Glomerular visceral epithelial cell (primary cell): ENCODE measurements at regions not wholly inside any gene's neighbourhood (a gene's known extent, or its start where the extent isn't known, plus 50 kb on each side); places are given as distances from the start of the nearest gene placed in this dataset.
"Not testable (repeated sequence)": the region's sequence is repeated elsewhere in the genome, so short reads cannot be mapped to it uniquely, and the experiment has no call there.

Source experiments
- DNase-seq: peaks from one replicate; pipeline ENCODE4 v3.0.0-alpha.2; 2016; ENCODE audit errors: extremely low spot score

DNA sequence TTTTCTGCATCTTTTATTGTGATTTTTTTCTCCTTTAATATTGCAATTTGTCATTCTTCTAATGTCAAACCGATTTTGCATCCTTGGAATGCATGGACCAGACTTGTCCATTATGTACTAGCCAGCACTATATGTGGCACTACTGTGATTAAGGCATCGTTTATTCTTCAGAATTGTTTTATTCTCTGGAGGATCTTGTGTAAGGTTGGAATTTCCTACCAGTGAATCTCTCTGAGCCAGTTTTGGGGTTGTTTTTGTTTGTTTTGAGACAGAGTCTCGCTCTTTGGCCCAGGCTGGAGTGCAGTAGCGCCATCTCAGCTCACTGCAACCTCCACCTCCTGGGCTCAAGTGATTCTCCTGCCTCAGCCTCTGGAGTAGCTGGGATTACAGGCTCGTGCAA, 58.5 kb downstream of the IGLL5 start:
- DNase-seq = no peak

DNA sequence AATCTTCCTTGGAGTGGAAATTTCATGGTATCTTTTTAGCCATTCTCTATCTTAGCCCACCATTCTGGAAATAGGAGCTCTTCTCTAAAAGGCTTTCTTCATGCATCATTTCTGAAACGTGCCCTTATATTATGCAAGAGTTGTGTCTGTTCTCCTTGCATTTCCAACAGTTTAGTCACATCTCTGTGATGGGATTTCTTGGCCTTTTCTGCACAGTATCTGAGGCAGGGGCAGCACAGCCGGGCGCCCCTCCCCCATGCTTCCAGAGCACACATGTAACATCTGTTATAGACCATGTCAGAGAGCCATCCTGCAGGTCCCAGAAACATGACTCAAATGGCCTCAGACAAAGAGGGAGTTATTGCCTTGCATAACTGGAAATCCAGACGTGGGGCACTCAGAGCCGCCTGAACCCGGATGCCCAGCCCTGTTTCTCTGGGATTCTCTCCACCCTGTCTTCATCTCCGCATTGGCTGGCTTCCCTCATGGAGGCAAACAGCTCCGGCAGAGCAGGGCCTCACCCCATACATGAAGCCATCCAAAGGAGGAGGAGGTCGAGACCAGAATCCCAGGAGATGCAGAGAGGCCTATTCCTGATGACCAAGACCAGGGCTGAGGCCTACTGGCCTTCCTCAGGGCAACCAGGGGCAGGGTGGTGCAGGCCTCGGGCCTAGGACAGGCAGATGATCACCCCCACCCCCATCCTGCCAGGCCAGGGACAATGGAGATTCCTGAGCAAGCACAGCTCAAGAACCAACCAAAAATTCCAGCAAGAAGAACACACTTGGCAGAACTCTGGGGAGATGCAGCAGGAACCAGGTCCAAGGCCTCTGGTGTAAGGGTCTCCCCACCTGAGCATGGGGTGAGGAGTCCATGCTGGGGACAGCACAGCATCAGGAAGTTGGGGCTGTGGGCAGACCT, 61.3 kb downstream of the IGLL5 start:
- DNase-seq = no peak

DNA sequence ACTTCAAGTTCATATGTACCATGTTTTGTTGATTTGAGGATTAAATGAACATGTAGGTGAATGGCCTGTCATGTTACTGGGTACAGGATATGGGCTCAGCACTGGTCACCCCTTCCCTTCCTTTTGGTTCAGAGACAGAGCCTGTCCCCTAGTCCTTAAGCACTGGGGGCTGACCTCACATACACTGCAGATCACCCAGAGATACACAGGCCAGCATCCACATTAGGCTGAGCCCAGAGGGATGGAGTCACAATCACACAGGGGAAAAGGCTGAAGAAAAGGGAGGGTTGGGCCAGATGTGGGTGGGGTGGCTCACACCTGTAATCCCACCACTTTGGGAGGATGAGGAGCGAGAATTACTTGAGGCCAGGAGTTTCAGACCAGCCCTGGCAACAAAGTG, 62.3 kb downstream of the IGLL5 start:
- no peak for DNase-seq

DNA sequence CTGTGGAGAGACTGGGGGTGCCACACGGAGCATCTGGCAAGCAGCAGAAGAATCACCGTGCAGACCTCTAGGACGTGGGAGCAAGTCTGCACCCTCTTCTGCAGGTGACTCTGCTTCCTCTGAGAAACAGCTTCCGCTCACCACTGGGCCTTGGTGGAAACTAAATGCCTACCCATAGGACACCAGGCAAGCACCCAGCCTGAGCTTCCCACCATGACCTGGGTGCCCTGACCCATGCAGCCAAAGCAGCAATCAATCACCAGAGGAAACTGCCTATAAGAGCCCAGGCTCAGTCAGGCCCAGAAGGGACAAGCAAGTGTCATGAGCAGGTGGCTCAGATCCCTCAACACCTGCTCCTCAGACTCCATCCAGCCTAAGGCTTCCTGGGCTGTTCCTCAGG, 63.4 kb downstream of the IGLL5 start:
- DNase-seq = no peak

DNA sequence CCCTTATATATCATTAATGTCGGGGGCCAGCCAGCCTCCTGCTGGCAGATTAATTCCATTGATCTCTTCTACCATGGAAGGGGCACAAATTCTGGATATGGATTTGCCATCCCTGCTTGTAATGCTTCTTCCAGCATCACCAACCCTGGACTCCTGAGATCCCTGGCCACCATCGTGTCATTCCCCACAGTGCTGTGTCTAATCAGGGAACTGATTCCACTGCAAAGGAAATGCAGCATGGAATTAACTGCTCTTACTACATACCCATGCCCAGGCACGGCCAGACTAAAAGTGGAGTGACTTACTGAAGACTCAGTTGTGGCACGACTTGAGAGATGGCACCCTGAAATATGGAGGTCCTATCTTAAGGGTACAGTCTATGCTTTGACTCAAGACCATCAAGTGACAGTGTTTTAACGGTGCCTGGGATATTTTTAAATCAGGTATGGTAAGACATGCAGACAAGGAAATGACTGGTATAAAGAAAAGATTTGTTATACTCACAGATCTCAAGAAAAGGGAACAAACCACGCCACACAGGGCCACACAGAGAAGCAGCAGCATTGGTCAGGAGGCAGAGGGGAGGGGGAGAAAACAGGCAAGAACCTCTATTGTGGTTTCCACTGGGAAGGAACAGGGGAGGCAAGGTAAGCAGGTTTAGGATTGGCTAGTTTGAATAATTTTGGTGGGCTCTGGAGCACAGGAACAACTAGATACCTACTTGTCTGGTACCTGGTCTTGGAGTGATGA, 65.1 kb downstream of the IGLL5 start:
- no peak for DNase-seq

DNA sequence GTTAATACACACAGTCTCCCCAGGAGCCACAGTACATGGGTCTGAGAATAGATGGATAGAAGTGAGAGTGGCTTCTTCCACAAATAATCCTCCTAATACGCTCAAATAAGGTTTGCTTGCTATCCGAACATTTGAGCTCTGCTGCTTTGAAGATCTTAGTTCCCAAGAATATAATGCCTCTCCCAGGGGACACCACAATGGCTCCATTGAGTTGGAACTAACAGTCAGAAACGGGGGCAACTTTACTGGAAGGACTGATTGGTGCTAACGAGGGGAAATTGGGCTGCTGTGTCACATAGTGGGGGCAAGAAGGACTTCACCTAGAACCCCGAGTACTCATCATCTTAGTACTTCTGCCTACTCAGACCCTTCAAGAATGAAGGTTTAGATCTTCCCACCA, 66.2 kb downstream of the IGLL5 start:
- no peak for DNase-seq

DNA sequence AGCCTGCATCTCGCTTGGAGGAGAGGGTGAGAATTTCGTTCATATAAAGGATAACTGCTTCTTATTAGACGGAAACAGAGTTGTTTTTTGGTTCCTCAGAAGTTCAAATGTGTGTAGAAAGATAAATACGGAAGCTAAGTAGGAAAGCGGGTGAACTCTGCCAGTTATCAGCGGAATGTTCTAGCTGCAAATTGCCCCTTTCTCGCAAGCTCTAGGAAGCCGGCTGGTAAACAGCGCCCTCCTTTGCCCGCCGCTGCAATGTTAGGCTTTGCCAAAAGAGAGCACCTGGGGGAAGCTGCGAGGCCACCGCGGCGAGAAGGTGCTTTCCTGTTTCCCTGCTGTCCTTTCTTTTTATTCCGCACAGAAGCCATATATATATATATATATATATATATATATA, 67.0 kb downstream of the IGLL5 start:
- DNase-seq = no peak

DNA sequence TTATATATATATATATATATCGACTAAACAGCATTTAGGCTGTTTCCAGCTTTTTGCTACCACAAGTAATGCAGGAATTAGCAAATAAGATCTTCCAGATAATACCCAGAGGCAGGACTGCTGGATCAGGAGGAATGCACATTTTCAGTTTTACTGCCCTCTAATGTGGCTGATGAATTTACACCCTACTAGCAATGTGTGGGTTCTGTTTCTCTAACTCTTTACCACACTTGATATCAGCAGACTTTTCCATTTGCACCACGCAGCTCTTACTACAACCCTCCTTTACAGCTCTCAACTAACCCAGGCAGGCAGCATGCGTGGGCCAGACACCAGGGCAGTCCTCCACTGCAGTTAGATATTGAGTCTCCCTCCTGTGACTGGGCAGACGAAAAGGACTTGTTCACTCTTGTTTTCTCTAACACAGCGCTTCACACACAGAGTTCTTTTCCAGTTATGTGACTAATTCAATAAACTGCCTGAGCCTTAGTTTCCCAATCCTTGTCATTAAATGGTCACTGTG, 67.7 kb downstream of the IGLL5 start:
- DNase-seq = no peak

DNA sequence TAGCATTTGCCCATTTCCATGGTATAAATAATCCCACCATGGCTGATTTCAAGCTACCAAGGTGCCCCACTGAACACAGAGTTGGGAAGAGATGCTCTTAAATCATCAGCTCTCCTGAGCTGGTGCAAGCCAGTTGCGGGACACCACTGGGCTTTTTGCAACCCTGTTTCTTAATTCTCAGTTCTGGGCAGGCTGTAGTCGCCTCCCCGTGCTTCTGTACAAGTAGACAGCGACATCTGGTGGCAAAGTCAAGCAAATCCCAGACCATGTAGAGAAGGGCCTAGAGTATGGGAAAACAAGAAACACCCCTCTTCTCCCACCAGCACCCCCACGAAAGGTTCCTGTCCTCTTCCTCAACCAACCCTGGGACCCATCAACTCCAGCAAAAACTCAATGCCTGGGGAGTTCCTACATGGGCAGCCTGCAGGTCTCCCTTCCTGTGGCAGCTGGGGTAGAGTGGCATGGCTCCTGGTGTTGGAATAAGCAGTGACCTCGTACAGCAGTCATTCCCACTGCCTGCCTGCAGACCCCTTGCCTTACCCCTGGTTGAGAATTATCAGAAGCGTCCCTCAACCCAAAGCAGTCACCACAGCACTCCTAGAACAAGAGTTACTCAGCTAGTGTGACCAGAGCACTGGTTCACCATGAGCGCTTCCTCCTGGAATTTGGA, 68.4 kb downstream of the IGLL5 start:
- peak; percentile 53 for DNase-seq

DNA sequence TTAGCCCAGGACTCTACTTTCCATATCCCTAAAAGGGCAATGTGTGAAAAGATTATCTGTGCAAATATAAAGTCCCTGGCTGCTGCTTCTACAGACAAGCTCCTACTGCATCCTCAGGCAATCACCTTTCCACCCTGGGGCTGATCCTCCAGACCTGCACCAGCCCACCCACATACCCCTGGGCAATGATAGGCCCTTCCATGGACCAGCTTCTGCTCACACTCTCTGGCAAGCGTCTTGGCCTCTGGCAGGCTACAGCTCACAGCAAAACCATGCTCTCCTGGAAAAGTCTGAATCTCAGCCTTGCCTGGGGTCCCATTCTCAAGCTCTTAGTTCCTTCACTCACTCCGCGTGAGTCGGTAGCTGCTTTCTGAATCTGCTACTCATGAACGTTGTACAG, 69.5 kb downstream of the IGLL5 start:
- DNase-seq = no peak

DNA sequence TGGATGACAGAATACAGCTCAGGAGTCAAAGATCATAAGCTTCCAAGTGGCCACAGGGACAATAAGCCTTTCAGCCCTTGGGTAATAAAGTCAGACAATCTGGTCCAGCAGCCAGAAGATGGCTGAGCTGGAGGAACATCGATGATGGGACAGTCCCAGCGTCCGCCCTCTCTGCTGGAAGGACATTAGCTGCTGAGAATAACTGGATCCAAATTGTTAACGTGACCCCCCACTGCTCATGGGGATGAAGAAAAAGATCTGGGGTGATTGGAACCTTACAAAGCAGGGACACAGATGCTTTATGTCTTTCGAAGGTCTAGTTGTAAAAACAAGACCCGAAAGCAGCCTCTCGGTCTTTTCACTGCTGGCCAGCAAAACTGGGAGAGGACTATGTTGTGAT, 71.0 kb downstream of the IGLL5 start:
- DNase-seq = no peak

DNA sequence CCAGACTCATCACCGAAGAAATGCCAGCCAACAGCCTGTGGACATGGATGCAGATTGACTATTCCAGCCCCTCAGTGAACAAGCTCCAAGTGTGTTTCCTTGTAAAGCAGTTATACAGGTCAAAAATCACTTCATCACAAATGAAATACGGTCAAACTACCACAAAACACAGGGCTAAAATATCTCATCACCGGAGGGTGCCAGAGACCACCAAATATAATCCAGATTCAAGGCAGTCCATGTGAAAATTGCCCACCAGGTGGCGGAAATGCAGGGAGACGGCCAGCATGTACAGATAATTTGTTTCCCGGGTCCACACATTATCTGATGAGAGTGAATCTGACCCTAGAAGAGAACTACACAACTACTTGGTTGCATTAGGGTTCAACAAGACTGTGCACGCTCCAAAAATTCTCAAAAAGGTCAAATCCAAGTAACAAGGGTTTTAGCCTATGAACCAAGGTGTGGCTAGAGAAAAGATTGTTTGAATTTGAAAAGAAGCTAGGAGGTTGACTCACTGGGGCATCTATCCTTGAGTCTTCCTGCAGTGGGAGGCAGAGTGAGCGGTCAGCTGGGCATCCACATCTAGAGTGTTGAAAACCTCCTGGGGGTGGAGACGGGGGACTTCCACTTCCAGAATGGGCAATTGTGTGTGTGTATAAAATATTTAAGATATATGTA, 71.7 kb downstream of the IGLL5 start:
- peak; percentile 67 for DNase-seq

DNA sequence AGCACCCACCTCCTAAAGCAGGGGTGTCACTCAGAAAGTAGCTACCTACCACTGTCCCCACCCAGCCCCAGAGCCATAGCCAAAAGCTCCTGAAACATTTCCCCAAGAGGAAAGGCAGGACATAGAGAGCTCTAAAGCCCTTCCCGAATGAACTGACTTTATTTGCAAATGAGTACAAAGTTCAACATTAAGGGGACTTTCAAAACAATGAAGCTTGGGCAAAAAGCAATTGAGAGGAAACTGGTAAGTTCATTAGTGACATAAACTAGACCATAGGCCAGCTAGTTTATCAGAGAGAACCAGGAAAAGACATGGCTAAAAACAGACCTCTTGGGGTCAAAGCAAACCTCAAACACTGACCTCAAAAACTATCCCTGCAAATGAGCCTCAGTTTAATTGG, 72.7 kb downstream of the IGLL5 start:
- DNase-seq = no peak

DNA sequence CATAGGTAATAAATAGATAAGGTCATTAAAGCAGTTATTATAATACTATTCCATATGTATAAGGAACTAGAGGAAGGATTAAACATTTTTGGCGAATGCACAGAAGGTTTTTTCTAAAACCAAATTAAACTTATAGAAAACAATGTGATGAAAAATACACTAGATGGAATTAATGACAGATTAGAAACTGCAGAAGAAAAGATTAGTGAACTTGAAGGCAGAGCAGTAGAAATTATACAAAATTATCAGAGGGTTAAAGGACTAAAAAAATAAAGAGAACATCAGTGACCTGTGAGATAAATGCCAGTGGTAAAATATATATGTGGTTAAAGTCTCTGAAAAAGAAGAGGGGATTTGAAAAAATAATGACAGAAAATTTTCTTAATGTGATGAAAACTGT, 74.0 kb downstream of the IGLL5 start:
- DNase-seq = no peak

DNA sequence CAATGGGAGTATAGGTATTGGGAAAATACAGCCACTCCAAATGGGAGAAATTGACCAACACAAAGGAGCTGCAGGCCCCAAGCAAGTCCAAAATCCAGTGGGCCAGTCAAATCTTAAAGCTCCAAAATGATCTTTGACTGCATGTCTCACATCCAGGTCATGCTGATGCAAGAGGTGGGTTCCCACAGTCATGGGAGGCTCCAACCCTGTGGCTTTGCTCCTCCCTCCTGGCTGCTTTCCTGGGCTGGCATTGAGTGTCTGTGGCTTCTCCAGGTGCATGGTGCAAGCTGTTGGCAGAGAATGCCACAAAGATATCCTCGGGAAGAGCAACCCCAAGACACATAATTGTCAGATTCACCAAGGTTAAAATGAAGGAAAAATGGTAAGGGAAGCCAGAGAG, 80.8 kb downstream of the IGLL5 start:
- DNase-seq = no peak

DNA sequence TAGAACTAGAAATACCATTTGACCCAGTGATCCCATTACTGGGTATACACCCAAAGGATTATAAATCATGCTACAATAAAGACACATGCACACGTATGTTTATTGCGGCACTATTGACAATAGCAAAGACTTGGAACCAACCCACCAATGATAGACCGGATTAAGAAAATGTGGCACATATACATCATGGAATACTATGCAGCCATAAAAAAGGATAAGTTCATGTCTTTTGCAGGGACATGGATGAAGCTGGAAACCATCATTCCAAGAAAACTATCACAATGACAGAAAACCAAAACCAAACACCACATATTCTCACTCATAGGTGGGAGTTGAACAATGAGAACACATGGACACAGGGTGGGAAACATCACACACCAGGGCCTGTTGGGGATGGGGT, 85.0 kb downstream of the IGLL5 start:
- DNase-seq = not testable (repeated sequence)

DNA sequence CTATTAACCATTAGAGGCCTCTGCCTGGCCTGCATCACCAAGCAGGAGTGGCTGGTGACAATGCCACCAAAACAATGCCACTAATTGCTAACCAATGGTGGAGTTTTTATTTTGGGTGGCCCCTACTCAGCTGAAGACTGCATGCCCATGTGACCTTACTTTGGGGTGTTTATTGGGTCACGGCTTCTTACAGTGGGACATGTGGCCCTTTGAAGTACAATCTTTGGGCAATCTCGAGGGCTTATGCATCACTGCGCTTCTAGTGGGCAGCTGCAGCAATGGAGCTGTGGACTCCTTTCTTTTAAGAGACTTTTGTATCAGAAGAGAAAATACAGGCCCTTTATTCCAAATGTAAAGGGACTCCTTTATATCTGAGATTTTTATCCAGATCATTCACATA, 85.7 kb downstream of the IGLL5 start:
- DNase-seq = no peak

DNA sequence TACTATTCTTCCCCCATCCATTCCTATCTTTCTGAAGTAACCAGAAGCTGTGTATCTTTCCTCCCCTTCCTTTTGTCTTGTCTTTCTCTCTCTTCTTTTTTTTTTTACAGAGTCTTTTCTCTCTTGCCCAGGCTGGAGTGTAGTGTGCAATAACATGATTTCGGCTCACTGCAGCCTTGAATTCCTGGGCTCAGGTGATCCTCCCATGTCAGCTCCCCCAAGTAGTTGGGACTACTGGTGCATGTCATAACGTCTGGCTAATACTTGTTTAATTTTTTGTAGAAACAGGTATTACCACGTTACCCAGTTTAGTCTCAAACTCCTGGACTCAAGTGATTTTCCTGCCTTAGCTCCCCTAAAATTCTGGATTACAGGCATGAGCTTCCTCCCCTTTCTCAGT, 86.5 kb downstream of the IGLL5 start:
- DNase-seq = no peak

DNA sequence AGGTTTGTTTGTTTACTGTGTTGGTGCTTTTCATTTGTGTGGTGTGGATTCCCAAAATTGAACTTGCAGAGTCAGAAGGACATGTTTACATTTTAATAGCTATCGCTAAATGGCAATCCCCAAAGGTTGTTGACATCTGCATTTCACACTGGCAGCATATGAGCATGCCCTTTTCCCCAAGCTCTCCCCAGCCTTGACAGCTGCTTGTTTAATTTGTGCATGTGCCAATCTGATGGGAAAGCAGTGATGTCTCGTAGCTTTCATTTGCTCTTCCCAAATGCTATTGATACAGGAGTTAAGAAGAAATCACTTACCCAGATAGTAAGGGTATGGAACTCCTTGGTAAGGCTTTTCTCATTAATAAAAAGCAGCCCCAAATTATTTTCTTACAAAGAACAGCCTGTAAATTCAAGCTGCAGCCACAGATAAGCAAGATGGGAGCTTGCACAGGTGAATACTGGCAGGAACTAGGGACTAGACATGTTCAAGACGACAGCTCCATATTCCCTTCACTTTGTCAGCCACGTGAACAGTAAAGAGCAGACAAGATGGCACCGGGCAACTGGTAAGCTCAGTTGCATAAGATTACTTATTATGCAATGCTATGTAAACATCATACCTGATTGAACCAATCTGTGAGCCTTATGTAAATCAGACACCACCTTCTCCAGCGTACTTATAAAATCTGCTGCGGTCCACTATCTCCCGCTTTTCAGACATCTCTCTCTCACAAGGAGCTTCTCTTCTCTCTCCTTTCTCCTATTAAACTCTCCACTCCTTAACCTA, 87.4 kb downstream of the IGLL5 start:
- no peak for DNase-seq

DNA sequence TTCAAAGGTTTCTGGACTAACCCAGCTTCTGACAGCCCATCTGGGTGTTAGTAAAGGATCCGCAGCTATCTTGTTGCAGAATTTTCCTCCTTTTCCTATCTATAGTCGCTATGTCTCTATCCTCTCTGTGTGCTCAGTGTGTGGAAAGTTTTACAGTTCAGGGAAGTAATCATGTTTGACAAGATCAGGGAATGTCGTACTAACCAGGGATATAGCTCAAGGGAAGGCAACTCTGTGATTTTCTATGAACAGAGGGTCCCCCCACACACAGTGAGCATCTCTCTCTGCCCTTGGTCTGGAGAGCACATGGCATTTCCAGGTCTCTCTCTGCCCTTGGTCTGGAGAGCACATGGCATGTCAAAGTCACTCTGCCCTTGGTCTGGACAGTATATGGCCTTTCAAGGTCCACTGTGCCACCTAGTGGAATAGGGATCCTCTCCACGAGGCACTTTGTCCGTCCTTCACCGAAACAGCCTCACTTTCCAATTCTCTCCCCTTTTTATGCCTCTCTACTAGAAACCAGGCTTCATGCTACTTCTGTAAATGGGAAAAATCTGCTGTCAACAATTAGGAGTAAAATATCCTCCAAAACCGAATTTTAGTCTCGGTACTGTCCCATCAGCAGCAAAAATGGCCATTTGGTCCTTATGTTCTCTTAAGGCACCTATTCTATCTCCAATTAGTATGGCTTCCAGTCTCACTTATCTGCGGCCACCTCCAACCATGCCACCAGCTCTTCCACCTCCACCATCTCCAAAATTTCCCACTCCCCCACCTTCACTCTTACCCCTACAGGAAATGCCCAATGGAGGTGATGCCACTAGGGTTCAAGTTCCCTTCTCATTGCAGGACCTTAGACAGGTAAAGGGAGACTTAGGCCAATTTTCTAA, 88.7 kb downstream of the IGLL5 start:
- DNase-seq = no peak
